GM21367 (cell line): ENCODE measurements at regions not wholly inside any gene's neighbourhood (a gene's known extent, or its start where the extent isn't known, plus 50 kb on each side); places are given as distances from the start of the nearest gene placed in this dataset.

Source experiments
- ATAC-seq: cut with Tn5 transposase; IDR thresholded peaks from one replicate; pipeline ENCODE4 v1.9.1; 2021; ENCODE audit not compliant: unreplicated experiment

- no peak for ATAC-seq
Measured at GRCh38 chr3:105923140-105923539, 54.3 kb upstream of the CBLB start.

- no peak for ATAC-seq
Measured at GRCh38 chr3:105927741-105928140, 58.9 kb upstream of the CBLB start.

- no peak for ATAC-seq
Measured at GRCh38 chr3:105930733-105931132, 61.9 kb upstream of the CBLB start.

- ATAC-seq = no peak
Measured at GRCh38 chr3:105931500-105931899, 62.7 kb upstream of the CBLB start.

- no peak for ATAC-seq
Measured at GRCh38 chr3:105933871-105934270, 65.1 kb upstream of the CBLB start.

GRCh38 chr3:105938101-105938500, 69.3 kb upstream of the CBLB start:
- no peak for ATAC-seq

GRCh38 chr3:105938806-105939205, 70.0 kb upstream of the CBLB start:
- ATAC-seq = no peak

- ATAC-seq = no peak
Measured at GRCh38 chr3:105944276-105944675, 75.5 kb upstream of the CBLB start.

- no peak for ATAC-seq
Measured at GRCh38 chr3:105944721-105945120, 75.9 kb upstream of the CBLB start.

GRCh38 chr3:105948101-105948500, 79.3 kb upstream of the CBLB start:
- no peak for ATAC-seq

GRCh38 chr3:105950881-105951600, 82.2 kb upstream of the CBLB start:
- no peak for ATAC-seq

GRCh38 chr3:105953831-105954230, 85.0 kb upstream of the CBLB start:
- no peak for ATAC-seq

- ATAC-seq = no peak
Measured at GRCh38 chr3:105956306-105956705, 87.5 kb upstream of the CBLB start.

- no peak for ATAC-seq
Measured at GRCh38 chr3:105957722-105958121, 88.9 kb upstream of the CBLB start.

- ATAC-seq = no peak
Measured at GRCh38 chr3:105958237-105959000, 89.6 kb upstream of the CBLB start.

- ATAC-seq = no peak
Measured at GRCh38 chr3:105959851-105960250, 91.0 kb upstream of the CBLB start.

GRCh38 chr3:105960381-105960780, 91.6 kb upstream of the CBLB start:
- ATAC-seq = no peak

GRCh38 chr3:105963161-105963560, 94.3 kb upstream of the CBLB start:
- ATAC-seq = no peak

GRCh38 chr3:105965384-105965783, 96.6 kb upstream of the CBLB start:
- ATAC-seq = no peak

GRCh38 chr3:105967117-105967516, 98.3 kb upstream of the CBLB start:
- no peak for ATAC-seq

GRCh38 chr3:105970283-105970682, 101.5 kb upstream of the CBLB start:
- ATAC-seq = no peak

GRCh38 chr3:105972069-105972468, 103.3 kb upstream of the CBLB start:
- ATAC-seq = no peak

- no peak for ATAC-seq
Measured at GRCh38 chr3:105974381-105974780, 105.6 kb upstream of the CBLB start.
